H1 (cell line): ENCODE measurements at regions not wholly inside any gene's neighbourhood (a gene's known extent, or its start where the extent isn't known, plus 50 kb on each side); places are given as distances from the start of the nearest gene placed in this dataset.

ENCODE experiments used
- ATF3 ChIP-seq: IDR thresholded peaks from 2 replicates; pipeline ENCODE4 v1.6.1; 2011; ENCODE audit warnings: low read depth, mild to moderate bottlenecking, low read length; ENCODE audit not compliant: insufficient read depth
- BRCA1 ChIP-seq: IDR thresholded peaks from 2 replicates; pipeline ENCODE4 v1.6.1; 2012; ENCODE audit warnings: low read depth, low read length, improper control_type of control experiment
- CREB1 ChIP-seq: IDR thresholded peaks from 2 replicates; pipeline ENCODE4 v1.6.1; 2012; ENCODE audit warnings: inconsistent platforms
- JUND ChIP-seq: IDR thresholded peaks from 2 replicates; pipeline ENCODE4 v1.6.1; 2011; ENCODE audit warnings: mild to moderate bottlenecking, improper control_type of control experiment, low read length
- POLR2A ChIP-seq, 2 experiments: IDR thresholded peaks; 1 replicate in 1 of 2; 2 replicates in 1 of 2; pipeline ENCODE4 v1.6.1; 2011; ENCODE audit warnings: low read depth in 2 of 2, low read length in 2 of 2, mild to moderate bottlenecking in 2 of 2; ENCODE audit errors: control extremely low read depth in 1 of 2
- RFX5 ChIP-seq: IDR thresholded peaks from 2 replicates; pipeline ENCODE4 v1.6.1; 2011; ENCODE audit warnings: low read depth, low read length, improper control_type of control experiment, borderline replicate concordance
- RNF2 ChIP-seq: fragments of 200-900, 300-1000 bp; sonication (generic); IDR thresholded peaks from 2 replicates; pipeline ENCODE4 v1.7.1; 2016; ENCODE audit warnings: borderline replicate concordance, low read depth, mild to moderate bottlenecking, antibody characterized with exemption, low read length; ENCODE audit not compliant: poor library complexity, severe bottlenecking; ENCODE audit errors: missing control alignments
- SP4 ChIP-seq: IDR thresholded peaks from 2 replicates; pipeline ENCODE4 v1.6.1; 2012; ENCODE audit warnings: low read length, inconsistent platforms
- TF ChIP-seq, protein P1 (sequence below), 3 experiments: IDR thresholded peaks; 1 replicate in 2 of 3; 2 replicates in 1 of 3; pipeline versions ENCODE4 v1.5.1 to v1.6.1; 2011; ENCODE audit warnings: low read length in 3 of 3, mild to moderate bottlenecking in 3 of 3, inconsistent platforms in 2 of 3, low read depth in 1 of 3, moderate library complexity in 1 of 3; ENCODE audit not compliant: insufficient read depth in 1 of 3; ENCODE audit errors: control extremely low read depth in 1 of 3
- TF ChIP-seq, protein P2 (sequence below): IDR thresholded peaks from 2 replicates; pipeline ENCODE4 v1.6.1; 2012; ENCODE audit warnings: inconsistent platforms

GRCh38 chr4:106773076-106773905 is 262.8 kb downstream of the DKK2 start:
- TF ChIP-seq, protein P1, sequence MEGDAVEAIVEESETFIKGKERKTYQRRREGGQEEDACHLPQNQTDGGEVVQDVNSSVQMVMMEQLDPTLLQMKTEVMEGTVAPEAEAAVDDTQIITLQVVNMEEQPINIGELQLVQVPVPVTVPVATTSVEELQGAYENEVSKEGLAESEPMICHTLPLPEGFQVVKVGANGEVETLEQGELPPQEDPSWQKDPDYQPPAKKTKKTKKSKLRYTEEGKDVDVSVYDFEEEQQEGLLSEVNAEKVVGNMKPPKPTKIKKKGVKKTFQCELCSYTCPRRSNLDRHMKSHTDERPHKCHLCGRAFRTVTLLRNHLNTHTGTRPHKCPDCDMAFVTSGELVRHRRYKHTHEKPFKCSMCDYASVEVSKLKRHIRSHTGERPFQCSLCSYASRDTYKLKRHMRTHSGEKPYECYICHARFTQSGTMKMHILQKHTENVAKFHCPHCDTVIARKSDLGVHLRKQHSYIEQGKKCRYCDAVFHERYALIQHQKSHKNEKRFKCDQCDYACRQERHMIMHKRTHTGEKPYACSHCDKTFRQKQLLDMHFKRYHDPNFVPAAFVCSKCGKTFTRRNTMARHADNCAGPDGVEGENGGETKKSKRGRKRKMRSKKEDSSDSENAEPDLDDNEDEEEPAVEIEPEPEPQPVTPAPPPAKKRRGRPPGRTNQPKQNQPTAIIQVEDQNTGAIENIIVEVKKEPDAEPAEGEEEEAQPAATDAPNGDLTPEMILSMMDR (IDR thresholded peaks at IDR 0.05; ENCODE audit: control extremely low read depth in 1 of 3, insufficient read depth in 1 of 3, low read depth in 1 of 3, low read length in 3 of 3): no peak
- TF ChIP-seq JUND (no peak), BRCA1 (no peak), RNF2 (no peak), RFX5 (no peak), POLR2A (IDR thresholded peaks at IDR 0.05; ENCODE audit: control extremely low read depth in 1 of 2, low read depth in 2 of 2, low read length in 2 of 2) (no peak), ATF3 (no peak), SP4 (no peak), CREB1 (no peak)
- TF ChIP-seq, protein P2, sequence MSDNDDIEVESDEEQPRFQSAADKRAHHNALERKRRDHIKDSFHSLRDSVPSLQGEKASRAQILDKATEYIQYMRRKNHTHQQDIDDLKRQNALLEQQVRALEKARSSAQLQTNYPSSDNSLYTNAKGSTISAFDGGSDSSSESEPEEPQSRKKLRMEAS: no peak
